H9 (cell line): ENCODE measurements at regions not wholly inside any gene's neighbourhood (a gene's known extent, or its start where the extent isn't known, plus 50 kb on each side); places are given as distances from the start of the nearest gene placed in this dataset.

Experiments used
- DNase-seq: peaks from one replicate; pipeline ENCODE4 v3.0.0-alpha.2; 2017
- H2AFZ ChIP-seq: one replicate; pipeline ENCODE4 v1.6.1; 2013; ENCODE audit warnings: mild to moderate bottlenecking, low read length, control low read depth, moderate library complexity
- H2AK5ac ChIP-seq: 2 replicates; pipeline ENCODE4 v1.6.1; 2013; ENCODE audit warnings: low read length, control low read depth, mixed read lengths; ENCODE audit not compliant: insufficient read length
- H2BK120ac ChIP-seq: one replicate; pipeline ENCODE4 v1.6.1; 2013; ENCODE audit warnings: low read depth, mild to moderate bottlenecking, low read length, control low read depth, inconsistent platforms; ENCODE audit not compliant: poor library complexity, severe bottlenecking
- H2BK12ac ChIP-seq: 2 replicates; pipeline ENCODE4 v1.6.1; 2013; ENCODE audit warnings: low read length, control low read depth, mixed read lengths, low read depth; ENCODE audit not compliant: insufficient read length
- H2BK15ac ChIP-seq: 2 replicates; pipeline ENCODE4 v1.6.1; 2013; ENCODE audit warnings: low read depth, low read length, control low read depth
- H2BK20ac ChIP-seq: one replicate; pipeline ENCODE4 v1.6.1; 2013; ENCODE audit warnings: low read depth, mild to moderate bottlenecking, low read length, control low read depth, inconsistent platforms; ENCODE audit not compliant: poor library complexity, severe bottlenecking
- H2BK5ac ChIP-seq: 2 replicates; pipeline ENCODE4 v1.6.1; 2013; ENCODE audit warnings: low read length, control low read depth, mixed read lengths; ENCODE audit not compliant: insufficient read length
- H3K14ac ChIP-seq: 2 replicates; pipeline ENCODE4 v1.6.1; 2013; ENCODE audit warnings: low read length, control low read depth; ENCODE audit not compliant: insufficient read depth
- H3K18ac ChIP-seq: 2 replicates; pipeline ENCODE4 v1.6.1; 2013; ENCODE audit warnings: low read depth, mild to moderate bottlenecking, mixed read lengths, low read length, control low read depth; ENCODE audit not compliant: insufficient read length
- H3K23ac ChIP-seq: 2 replicates; pipeline ENCODE4 v1.6.1; 2013; ENCODE audit warnings: low read length, control low read depth, mixed read lengths, low read depth; ENCODE audit not compliant: insufficient read length
- H3K23me2 ChIP-seq: 2 replicates; pipeline ENCODE4 v1.6.1; 2013; ENCODE audit warnings: low read depth, mild to moderate bottlenecking, mixed read lengths, low read length, control low read depth; ENCODE audit not compliant: insufficient read length, poor library complexity, severe bottlenecking
- H3K27ac ChIP-seq: 2 replicates; pipeline ENCODE4 v1.5.1; 2013; ENCODE audit warnings: low read length, control low read depth, mixed read lengths, low read depth; ENCODE audit not compliant: insufficient read length
- H3K27me3 ChIP-seq: 2 replicates; pipeline ENCODE4 v1.6.1; 2013; ENCODE audit warnings: low read length, control low read depth, inconsistent platforms; ENCODE audit not compliant: insufficient read depth
- H3K4ac ChIP-seq: 2 replicates; pipeline ENCODE4 v1.6.1; 2013; ENCODE audit warnings: low read depth, mild to moderate bottlenecking, control low read depth, inconsistent platforms, low read length, moderate library complexity
- H3K4me1 ChIP-seq: 2 replicates; pipeline ENCODE4 v1.6.1; 2013; ENCODE audit warnings: low read length, control low read depth, inconsistent platforms; ENCODE audit not compliant: insufficient read depth
- H3K4me2 ChIP-seq: 2 replicates; pipeline ENCODE4 v1.6.1; 2013; ENCODE audit warnings: low read length, control low read depth, mixed read lengths; ENCODE audit not compliant: insufficient read length, insufficient read depth
- H3K56ac ChIP-seq: 2 replicates; pipeline ENCODE4 v1.6.1; 2013; ENCODE audit warnings: low read depth, mild to moderate bottlenecking, mixed read lengths, low read length, control low read depth; ENCODE audit not compliant: insufficient read length
- H3K79me1 ChIP-seq: 2 replicates; pipeline ENCODE4 v1.6.1; 2013; ENCODE audit warnings: low read depth, mild to moderate bottlenecking, moderate library complexity, low read length, control low read depth, inconsistent platforms; ENCODE audit not compliant: insufficient read depth, poor library complexity, severe bottlenecking
- H3K79me2 ChIP-seq: 2 replicates; pipeline ENCODE4 v1.6.1; 2013; ENCODE audit warnings: low read length, control low read depth, inconsistent platforms; ENCODE audit not compliant: insufficient read depth
- H3K9ac ChIP-seq: 2 replicates; pipeline ENCODE4 v1.6.1; 2013; ENCODE audit warnings: low read length, control low read depth, mixed read lengths; ENCODE audit not compliant: insufficient read length; ENCODE audit errors: extremely low read depth
- H3K9me3 ChIP-seq: one replicate; pipeline ENCODE4 v1.6.1; 2013; ENCODE audit warnings: low read depth, low read length, inconsistent platforms; ENCODE audit not compliant: control insufficient read depth
- H3T11ph ChIP-seq: one replicate; pipeline ENCODE4 v1.6.1; 2013; ENCODE audit warnings: mild to moderate bottlenecking, low read length, control low read depth, inconsistent platforms
- H4K20me1 ChIP-seq: one replicate; pipeline ENCODE4 v1.6.1; 2013; ENCODE audit not compliant: control insufficient read depth, insufficient read length, insufficient read depth
- H4K5ac ChIP-seq: 2 replicates; pipeline ENCODE4 v1.6.1; 2013; ENCODE audit warnings: low read depth, mild to moderate bottlenecking, mixed read lengths, low read length, control low read depth; ENCODE audit not compliant: insufficient read length
- H4K8ac ChIP-seq: replicated peaks from 2 replicates; pipeline ENCODE4 v1.6.1; 2013; ENCODE audit warnings: low read length, control low read depth, mixed read lengths, low read depth; ENCODE audit not compliant: insufficient read length
- H4K91ac ChIP-seq: 2 replicates; pipeline ENCODE4 v1.6.1; 2013; ENCODE audit warnings: low read depth, mild to moderate bottlenecking, moderate library complexity, mixed read lengths, low read length, control low read depth; ENCODE audit not compliant: insufficient read length
- H3K27ac Mint-ChIP-seq, 3 experiments: 2 replicates in 2 of 3; 3 replicates in 1 of 3; pipeline ENCODE4 v1.8.0; 2020 to 2021; ENCODE audit warnings: mixed read lengths in 3 of 3, mild to moderate bottlenecking in 1 of 3, moderate library complexity in 1 of 3
- H3K27me3 Mint-ChIP-seq: 2 replicates; pipeline ENCODE4 v1.8.0; 2021; ENCODE audit warnings: low read depth, mild to moderate bottlenecking, moderate library complexity, mixed read lengths
- H3K36me3 Mint-ChIP-seq, 3 experiments: 2 replicates in 2 of 3; 3 replicates in 1 of 3; pipeline ENCODE4 v1.8.0; 2020 to 2021; ENCODE audit warnings: low read depth in 3 of 3, mixed read lengths in 3 of 3; ENCODE audit not compliant: insufficient read depth in 1 of 3
- H3K4me1 Mint-ChIP-seq, 2 experiments: 2 replicates each; pipeline ENCODE4 v1.8.0; 2020; ENCODE audit warnings: mixed read lengths in 2 of 2
- H3K4me3 Mint-ChIP-seq, 2 experiments: 2 replicates in 1 of 2; 3 replicates in 1 of 2; pipeline ENCODE4 v1.8.0; 2020 to 2021; ENCODE audit warnings: mild to moderate bottlenecking in 2 of 2, mixed read lengths in 2 of 2, moderate library complexity in 1 of 2
- H3K9me3 Mint-ChIP-seq, 2 experiments: 2 replicates in 1 of 2; 3 replicates in 1 of 2; pipeline ENCODE4 v1.8.0; 2020; ENCODE audit warnings: mild to moderate bottlenecking in 2 of 2, mixed read lengths in 2 of 2, moderate library complexity in 1 of 2
- CTCF ChIP-seq: fragments of 200-600 bp; sonication (generic); conservative IDR thresholded peaks from 3 replicates; pipeline ENCODE4 v1.8.0; 2021; ENCODE audit warnings: antibody characterized with exemption, mild to moderate bottlenecking
- WGBS: extraction: QIAGEN DNeasy Blood & Tissue Kit; methylation state at CpG from one replicate; pipeline ENCODE4 v1.1.7; 2013; ENCODE audit warnings: missing lambda C conversion rate, low lambda C conversion rate, mixed read lengths; ENCODE audit not compliant: insufficient read length; ENCODE audit errors: extremely low coverage; 5-methylcytosine and 5-hydroxymethylcytosine counted together

DNA sequence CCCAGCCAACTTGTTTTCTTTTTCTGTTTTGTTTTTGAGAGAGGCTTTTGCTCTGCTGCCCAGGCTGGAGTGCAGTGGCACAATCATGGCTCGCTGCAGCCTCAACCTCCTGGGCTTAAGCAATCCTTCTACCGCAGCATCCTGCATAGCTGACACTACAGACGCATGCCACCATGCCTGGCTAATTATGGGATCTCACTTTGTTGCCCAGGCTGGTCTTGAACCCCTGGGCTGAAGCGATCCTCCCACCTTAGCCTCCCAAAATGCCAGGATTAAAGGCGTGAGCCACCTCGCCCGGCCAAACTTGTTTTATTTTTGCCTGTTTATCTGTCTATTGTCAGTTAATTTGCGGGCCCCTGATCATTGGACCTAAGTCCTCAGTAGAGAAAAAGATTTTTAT is 61.6 kb upstream of the MSH6 start:
- Histone ChIP-seq H4K20me1 (no peaks in the 10 kb centered on the region), H3K56ac (no peak overlapping the region), H4K91ac (no peak overlapping the region), H2BK20ac (no peak overlapping the region), H3K9ac (no peak overlapping the region), H2BK15ac (no peak overlapping the region), H3K9me3 (no peaks in the 10 kb centered on the region), H2AFZ (no peak overlapping the region), H3K79me2 (no peaks in the 10 kb centered on the region), H3T11ph (no peak overlapping the region), H3K4me2 (no peak overlapping the region), H2BK5ac (no peak overlapping the region), H2BK12ac (no peak overlapping the region), H3K14ac (peak overlapping the region; percentile 13; the same call in 1 of the 2 replicates), H3K18ac (no peak overlapping the region), H4K5ac (no peak overlapping the region), H3K4ac (no peak overlapping the region), H3K23ac (no peak overlapping the region), H3K4me1 (no peaks in the 10 kb centered on the region), H3K79me1 (no peaks in the 10 kb centered on the region), H3K27ac (no peak overlapping the region), H2AK5ac (no peak overlapping the region), H3K27me3 (no peaks in the 10 kb centered on the region), H3K23me2 (no peaks in the 10 kb centered on the region), H2BK120ac (no peak overlapping the region), H4K8ac (no peak overlapping the region)
- no peak overlapping the region for H3K4me3 Mint-ChIP-seq
- no CpG with 5 or more reads among the region's 8 CpGs for WGBS
- peaks cover 11 to 13% of the 10 kb centered on the region in 2 experiments for H3K9me3 Mint-ChIP-seq
- no peak for DNase-seq
- peaks cover 8 to 13% (median 9%) of the 10 kb centered on the region in 3 experiments for H3K36me3 Mint-ChIP-seq
- no peak for TF ChIP-seq CTCF
- peaks cover 15 to 17% of the 10 kb centered on the region in 2 experiments for H3K4me1 Mint-ChIP-seq
- H3K27ac Mint-ChIP-seq, result peak overlapping the region; percentile 71 to 94 (median 91); a peak in 5 of 7 replicates
- H3K27me3 Mint-ChIP-seq, result no peaks in the 10 kb centered on the region
